NCI-H1092 treated with DMSO at 0.1 percent for 48 hours (cell line): ENCODE measurements at regions not wholly inside any gene's neighbourhood (a gene's known extent, or its start where the extent isn't known, plus 50 kb on each side); places are given as distances from the start of the nearest gene placed in this dataset.
"Not testable (repeated sequence)": the region's sequence is repeated elsewhere in the genome, so short reads cannot be mapped to it uniquely, and the experiment has no call there.

Experiments used
- DNase-seq: peaks from one replicate; lab custom pipeline; 2025; lab: John Stamatoyannopoulos, UW

DNA sequence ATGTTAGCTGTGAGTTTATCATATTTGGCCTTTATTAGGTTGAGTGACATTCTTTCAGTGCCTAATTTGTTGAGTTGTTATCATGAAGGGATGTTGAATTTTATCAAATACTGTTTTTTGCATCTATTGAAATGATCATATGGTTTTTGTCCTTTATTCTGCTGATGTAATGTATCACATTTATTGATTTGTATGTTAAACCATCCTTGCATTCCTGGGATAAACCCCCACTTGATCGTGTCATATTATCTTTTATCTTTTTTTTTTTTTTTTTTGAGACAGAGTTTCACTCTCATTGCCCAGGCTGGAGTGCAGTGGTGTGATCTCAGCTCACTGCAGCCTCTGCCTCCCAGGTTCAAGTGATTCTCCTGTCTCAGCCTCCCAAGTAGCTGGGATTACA, 51.9 kb upstream of the MFGE8 start:
- not testable (repeated sequence) for DNase-seq

GRCh38 chr15:88970232-88970631, 57.1 kb upstream of the MFGE8 start:
- DNase-seq, result no peak

DNA sequence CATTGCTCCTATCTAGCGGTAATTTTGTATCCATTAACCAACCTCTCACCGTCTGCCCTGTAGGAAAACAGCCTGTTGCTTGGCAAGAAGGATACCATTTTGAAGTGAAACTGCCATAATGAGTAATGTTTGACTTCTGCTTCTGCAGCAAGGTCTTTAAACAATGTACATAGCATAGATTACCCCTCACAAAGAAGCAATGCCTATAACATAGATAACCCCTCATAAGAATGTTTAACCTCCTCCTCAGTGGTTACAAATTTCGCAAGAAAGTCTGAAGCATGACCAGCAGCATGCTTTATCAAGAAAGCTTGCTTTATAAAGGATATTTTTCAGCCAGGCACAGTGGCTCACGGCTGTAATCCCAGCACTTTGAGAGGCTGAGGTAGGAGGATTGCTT, 61.2 kb upstream of the MFGE8 start:
- no peak for DNase-seq

GRCh38 chr15:88975891-88976290, 62.7 kb upstream of the MFGE8 start:
- no peak for DNase-seq

DNA sequence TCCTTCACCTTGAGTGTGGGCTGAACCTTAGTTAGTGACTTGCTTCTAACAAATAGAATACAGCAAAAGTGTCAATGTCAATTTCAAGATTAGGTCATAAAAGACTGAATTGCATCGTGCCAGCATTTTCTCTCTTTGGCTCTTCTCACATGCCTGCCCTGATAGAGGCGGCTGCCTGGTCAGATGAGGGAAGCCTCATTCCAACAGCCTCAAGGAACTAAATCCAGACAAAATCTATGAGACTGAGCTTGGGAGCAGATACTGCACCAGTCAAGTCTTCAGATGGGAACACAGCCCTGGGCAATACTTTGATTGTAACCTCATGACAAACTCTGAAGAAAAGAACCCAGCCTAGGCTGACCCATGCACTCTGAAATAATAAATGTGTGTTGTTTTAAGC, 63.5 kb upstream of the MFGE8 start:
- DNase-seq, result no peak

- DNase-seq, result no peak
Observed at GRCh38 chr15:88979674-88980073, 66.5 kb upstream of the MFGE8 start.

DNA sequence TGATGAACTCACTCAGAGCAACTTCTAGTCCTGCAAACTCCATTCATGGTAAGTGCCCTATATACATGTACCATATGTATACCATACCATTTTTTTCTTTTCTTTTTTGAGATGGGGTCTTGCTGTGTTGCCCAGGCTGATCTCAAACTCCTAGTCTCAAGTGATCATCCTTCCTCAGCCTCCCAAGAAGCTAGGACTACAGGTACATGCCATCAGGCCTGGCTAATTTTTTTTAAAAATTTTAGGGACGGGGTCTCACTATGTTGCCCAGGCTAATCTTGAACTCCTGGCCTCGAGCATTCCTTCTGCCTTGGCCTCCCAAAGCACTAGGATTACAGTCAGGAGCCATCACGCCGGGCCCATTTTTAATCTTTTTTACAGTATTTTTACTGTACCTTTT, 67.3 kb upstream of the MFGE8 start:
- no peak for DNase-seq

DNA sequence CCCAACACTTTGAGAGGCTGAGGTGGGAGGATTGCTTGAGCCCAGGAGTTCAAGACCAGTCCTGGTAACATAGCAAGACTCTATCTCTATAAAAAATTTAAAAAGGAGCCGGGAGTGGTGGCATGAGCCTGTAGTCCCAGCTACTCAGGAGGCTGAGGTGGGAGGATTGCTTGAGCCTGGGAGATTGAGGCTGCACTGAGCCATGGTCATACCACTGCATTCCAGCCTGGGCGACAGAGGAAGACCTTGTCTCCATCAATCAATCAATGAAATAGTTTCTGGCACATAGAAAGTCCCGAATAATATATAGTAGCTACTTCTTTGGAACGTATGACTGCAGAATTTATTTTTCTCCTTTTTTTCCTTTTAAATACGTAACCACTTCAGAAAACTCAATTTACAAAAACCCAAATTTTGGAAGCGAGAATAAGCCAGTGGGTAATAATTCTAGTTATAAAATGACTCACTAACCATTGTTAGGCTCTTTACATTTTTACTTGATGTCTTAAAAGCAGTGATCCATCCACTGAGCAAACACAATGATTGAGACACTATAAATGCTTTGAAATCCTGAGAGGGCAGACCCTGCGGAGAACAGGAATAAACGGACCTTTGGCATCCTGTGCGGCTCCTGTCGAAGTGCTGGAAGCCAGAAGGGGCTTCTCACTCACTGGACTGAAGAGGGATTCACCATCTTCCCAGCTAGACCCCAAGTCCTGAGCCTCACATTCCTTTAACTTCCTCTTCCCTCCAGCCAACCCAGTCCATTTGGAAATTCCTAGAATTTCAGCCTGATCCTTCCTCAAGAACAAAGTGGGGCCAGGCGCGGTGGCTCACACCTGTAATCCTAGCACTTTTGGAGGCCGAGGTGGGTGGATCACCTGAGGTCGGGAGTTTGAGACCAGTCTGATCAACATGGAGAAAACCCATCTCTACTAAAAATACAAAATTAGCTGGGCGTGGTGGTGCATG, 68.4 kb upstream of the MFGE8 start:
- no peak for DNase-seq

GRCh38 chr15:88982304-88982945, 69.2 kb upstream of the MFGE8 start:
- DNase-seq, result no peak

GRCh38 chr15:88982946-88983342, 69.8 kb upstream of the MFGE8 start:
- no peak for DNase-seq

DNA sequence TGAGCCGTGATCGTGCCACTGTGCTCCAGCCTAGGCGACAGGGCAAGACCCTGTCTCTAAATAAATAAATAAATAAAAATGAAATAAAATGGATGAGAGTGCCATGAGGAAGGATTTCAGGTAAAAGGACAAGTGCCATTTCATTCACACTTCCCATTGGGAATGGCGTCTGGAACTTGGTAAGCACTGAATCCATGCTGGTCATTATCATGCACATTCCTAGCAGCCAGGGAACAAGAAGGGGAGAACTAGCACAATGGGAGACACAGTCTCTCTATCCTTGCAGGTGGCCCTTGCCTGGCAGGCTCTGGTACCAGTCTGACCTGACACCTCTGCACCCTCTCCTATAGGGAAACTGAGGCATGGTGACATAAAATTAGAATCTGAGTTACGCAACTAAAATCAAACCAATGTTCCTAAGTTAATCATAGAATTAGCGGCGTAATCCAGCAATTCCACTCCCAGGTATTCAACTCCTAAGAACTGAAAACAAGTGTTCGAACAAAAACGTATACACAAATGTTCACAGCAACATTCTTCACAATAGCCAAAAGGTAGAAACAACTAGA, 70.8 kb upstream of the MFGE8 start:
- no peak for DNase-seq

GRCh38 chr15:88985547-88986393, 72.6 kb upstream of the MFGE8 start:
- no peak for DNase-seq

DNA sequence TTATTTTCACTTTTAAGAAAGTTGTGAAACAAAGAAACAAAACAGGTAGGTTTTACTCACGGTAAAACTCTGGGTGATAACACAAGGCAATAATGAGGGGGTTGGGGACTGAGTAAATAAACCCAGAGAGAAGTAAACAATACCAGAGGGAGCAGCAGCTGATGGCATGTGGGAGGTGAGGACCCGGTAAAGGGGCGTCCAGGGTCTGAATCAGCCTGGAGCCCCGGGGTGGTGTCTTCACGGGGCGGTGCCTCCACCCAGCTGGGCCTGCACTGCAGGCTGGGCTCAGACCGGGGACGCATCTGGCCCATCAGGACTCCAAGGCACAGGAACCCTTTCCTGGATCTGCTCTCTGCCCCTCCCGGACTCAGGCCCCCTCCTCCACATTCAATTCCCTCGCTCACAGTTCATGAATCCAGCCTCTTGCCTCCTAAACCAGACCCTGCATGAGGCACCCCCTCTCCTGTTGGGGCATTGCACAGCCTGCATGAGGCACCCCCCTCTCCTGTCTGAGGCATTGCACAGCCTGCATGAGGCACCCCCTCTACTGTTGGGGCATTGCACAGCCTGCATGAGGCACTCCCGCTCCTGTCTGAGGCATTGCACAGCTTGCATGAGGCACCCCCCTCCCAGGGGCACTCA, 73.9 kb upstream of the MFGE8 start:
- DNase-seq, result no peak

GRCh38 chr15:88987591-88987933, 74.4 kb upstream of the MFGE8 start:
- DNase-seq, result no peak

- DNase-seq, result no peak
Observed at GRCh38 chr15:88987934-88988671, 74.9 kb upstream of the MFGE8 start.

DNA sequence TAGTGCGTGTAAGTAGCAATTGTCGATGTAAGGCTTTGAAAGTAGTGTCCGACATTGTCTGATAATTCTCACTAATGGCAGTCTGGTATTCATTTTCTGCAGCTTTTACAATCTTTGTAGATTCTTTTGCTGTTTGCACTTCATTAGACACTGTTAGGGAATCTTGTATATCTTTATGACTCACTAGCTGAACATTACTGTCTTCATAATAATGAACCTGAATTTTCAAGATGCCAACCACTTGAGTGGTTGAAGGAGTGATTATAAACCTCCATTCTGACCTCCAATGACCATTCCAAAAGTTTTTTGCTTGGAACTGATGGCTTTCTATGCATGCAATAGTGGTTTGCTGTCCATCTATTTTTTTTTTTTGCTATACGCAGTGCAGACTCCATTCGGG, 76.4 kb upstream of the MFGE8 start:
- no peak for DNase-seq

DNA sequence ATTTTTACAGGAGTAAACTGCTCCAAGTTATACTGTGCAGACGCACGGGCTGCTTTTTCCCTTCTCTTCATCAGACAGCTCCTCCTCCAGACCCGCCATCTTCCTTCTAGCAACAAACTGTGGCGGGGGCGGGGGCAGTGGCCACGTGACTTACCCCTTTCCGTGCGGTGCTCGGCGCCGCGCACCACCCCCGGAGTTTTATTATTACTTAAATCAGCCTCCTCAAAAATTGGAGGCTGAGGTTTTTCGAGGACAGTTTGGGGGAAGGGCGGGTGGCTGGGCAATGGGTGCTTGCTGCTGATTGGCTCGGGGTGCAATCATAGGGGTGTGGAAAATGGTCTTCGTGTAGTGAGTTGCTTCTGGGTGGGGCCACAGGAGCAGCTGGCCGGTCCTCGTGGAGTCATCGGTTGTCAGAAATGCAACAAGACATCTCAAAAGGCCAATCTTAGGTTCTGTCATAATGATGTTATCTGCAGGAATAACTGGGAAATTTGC, 77.1 kb upstream of the MFGE8 start:
- DNase-seq, result no peak

- DNase-seq, result no peak
Observed at GRCh38 chr15:88992216-88992615, 79.0 kb upstream of the MFGE8 start.

GRCh38 chr15:88992912-88993376, 79.8 kb upstream of the MFGE8 start:
- no peak for DNase-seq

- DNase-seq, result no peak
Observed at GRCh38 chr15:88993662-88994061, 80.5 kb upstream of the MFGE8 start.

DNA sequence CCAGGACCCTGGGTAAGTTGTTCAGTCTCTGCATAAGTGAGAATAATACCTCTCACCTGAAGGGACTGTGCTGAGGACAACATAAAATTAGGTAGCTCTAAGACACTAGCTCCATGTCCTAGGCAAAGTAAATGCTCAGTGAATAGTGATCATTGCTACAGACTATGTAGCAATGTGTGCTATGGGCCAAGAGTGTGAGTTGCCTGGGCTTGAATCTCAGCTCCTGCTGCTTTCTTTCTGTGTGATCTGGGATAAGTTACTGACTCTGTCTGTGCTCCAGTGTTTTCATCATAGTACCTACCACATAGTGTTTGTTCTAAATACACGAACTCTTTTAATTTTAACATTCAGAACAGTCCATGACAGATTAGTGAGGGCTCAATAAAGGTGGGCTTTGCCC, 81.1 kb upstream of the MFGE8 start:
- no peak for DNase-seq
